Left cardiac atrium (tissue), 4 donors: ENCODE measurements at regions not wholly inside any gene's neighbourhood (a gene's known extent, or its start where the extent isn't known, plus 50 kb on each side); places are given as distances from the start of the nearest gene placed in this dataset.

ENCODE experiments used
- ATAC-seq, 2 donors: fragments of 200-7000 bp; cut with Tn5 transposase; one replicate each; pipeline ENCODE4 v1.9.1; 2020; ENCODE audit warnings: mild to moderate bottlenecking in 2 of 2, moderate library complexity in 2 of 2
- DNase-seq: peaks from one replicate; pipeline ENCODE4 v3.0.0-alpha.2; 2020
- intact Hi-C, 2 donors: fragments of 100-400 bp; cut with DNase I; formaldehyde crosslinking; loops; one replicate each; pipeline versions ENCODE4 v1.14.1 to v1.15.1; 2022 to 2023
- donor health status: DM: no; HTN: yes; CAD: no.
- donor health status: DM: no; HTN: yes; CAD: no; lungs with severe emphysema.
- donor health status: DM: yes; HTN: yes; CAD: no.
- donor health status: Dilated cardiomyopathy.

- intact Hi-C loops = no loop called here
- ATAC-seq = no peak
- DNase-seq = no peak
Observed at GRCh38 chr5:107169867-107170266, 500.9 kb downstream of the EFNA5 start.

GRCh38 chr5:107168848-107169752, 501.6 kb downstream of the EFNA5 start:
- DNase-seq (no peak), ATAC-seq (no peak)
- intact Hi-C loops = no loop called here

GRCh38 chr5:107168086-107168485, 502.7 kb downstream of the EFNA5 start:
- ATAC-seq = no peak
- DNase-seq = no peak
- intact Hi-C loops = no loop called here

DNA sequence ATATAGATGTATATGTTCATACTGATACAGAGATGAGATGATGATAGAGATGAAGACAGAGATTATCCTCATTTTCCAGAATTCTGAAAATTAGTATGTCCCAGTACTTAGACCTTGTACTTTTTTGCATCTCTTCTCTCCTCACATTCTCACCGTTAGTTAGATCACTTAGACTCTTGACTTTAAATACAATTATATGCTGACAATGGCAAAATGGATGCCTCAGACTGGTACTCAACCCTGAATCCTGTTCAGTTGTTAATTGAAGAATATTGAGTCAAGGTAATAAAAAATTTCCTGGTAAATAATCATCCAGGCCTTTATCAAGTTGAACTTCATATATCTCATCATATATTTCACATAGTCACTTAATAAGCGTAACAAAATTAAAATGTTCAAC, 505.4 kb downstream of the EFNA5 start:
- ATAC-seq = no peak
- no peak for DNase-seq
- intact Hi-C loops = no loop called here

DNA sequence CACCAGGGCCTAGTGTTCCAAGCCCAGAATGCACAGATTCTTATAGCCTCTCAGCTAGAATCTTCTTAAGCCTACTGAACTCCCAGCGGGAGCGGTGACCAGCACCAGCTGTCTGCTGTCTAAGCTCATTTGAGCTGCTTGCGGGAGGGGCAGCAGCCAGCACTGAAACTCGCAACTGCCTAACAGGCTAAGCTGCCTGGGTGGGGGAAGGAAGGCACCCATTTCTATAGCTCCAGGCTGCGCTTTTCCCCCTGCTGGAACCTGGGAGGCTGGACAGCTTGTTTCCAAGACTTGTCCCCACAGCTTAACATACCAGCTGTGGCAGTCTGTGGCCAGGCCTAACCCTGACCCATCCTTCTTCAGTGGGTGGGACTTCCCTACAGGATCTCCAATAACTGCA, 512.9 kb downstream of the EFNA5 start:
- intact Hi-C loops = no loop called here
- DNase-seq = no peak
- ATAC-seq = no peak

GRCh38 chr5:107155707-107156106, 515.0 kb downstream of the EFNA5 start:
- peak; percentile 15 for DNase-seq
- intact Hi-C loops = no loop called here
- ATAC-seq = no peak

GRCh38 chr5:107154593-107154992, 516.1 kb downstream of the EFNA5 start:
- intact Hi-C loops = no loop called here
- DNase-seq (no peak), ATAC-seq (no peak)

DNA sequence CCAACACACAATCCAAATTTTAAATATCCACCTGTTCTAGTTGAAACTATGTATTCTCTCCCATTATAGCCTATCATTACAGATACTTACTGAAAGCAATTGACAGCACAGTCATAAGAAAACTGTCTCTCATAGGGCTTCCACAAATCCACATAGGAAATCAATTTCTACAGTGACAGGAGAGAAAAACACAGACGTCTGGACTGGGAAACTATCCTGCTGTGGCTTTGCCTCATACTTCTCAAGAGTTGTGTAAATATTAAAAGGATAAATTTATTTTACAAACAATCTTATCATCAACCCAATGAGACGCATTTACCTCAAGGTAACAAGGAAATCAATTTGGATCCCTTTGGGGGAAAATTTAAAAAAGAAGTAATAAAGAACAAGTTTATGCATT, 517.5 kb downstream of the EFNA5 start:
- ATAC-seq (no peak), DNase-seq (no peak)
- intact Hi-C loops = no loop called here

DNA sequence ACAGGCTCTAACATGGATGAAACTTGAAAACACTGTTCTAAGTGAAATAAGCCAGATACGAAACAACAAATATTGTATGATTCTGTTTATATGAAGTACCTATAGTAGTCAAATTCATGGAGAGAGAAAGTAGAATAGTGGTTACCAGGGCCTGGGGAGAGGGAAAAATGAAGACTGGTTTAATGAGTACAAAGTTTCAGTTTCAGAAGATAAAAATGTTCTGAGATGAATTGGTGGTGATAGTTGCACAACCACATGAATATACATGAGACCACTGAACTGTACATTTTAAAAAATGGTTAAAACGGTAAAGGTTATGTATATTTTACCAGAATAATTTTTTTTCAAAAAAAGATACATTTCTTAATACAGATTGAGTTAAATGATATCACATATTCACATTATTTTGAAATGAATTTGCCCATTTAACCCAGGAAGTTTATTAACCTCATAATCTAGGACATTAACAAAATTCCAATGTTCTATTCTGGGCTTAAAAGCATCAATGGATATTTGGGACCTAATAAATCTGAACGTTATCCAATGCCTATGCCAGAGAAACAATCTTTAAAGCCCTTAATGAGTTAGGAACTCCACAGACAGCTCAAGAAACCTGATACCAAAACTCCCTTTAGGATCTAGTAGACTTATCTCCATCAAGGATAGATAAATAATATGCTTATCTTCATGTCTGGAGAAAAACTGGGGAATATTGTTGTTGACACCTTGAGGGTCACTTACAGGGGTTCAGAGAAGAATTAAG, 521.3 kb downstream of the EFNA5 start:
- ATAC-seq = no peak
- DNase-seq = no peak
- intact Hi-C loops = no loop called here

GRCh38 chr5:107147589-107147988, 523.1 kb downstream of the EFNA5 start:
- no peak for ATAC-seq
- intact Hi-C loops = no loop called here
- DNase-seq = no peak

DNA sequence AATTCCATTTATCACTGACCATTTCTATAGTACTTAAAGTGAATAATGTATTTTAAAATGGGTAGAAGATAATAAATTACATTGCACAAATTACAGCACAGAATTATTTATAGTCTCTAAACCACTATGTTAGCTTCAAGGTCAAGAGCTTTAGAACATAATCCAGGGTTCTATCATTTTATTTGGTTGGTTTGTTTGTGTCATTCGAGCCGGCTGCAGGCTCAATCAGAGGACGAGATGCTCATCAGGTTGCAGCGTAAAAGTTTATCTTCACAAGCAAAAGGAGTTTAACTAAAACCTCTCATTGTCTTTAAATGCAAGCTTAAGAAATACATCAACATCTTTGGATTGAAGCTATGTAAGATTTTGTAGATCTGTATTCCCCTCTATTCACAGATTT, 523.8 kb downstream of the EFNA5 start:
- ATAC-seq = no peak
- intact Hi-C loops = no loop called here
- no peak for DNase-seq

DNA sequence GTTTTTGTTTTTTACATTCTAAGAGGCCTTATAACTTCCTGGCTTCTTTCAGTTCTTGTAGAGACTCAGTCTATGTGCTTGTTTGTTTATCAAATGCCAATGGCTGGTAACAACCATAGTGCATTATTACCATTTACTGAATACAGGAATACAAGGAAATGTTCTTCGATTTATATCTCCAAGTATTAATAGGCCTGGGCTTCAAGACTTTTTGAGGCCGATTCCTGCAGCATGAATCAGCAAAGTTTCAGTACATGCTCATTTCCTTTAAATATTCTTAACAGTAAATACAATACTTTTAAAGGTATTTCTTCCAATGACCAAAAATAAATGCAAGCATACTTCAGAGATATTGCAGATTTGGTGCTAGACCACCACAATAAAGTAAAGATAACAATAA, 535.3 kb downstream of the EFNA5 start:
- no peak for ATAC-seq
- DNase-seq = no peak

DNA sequence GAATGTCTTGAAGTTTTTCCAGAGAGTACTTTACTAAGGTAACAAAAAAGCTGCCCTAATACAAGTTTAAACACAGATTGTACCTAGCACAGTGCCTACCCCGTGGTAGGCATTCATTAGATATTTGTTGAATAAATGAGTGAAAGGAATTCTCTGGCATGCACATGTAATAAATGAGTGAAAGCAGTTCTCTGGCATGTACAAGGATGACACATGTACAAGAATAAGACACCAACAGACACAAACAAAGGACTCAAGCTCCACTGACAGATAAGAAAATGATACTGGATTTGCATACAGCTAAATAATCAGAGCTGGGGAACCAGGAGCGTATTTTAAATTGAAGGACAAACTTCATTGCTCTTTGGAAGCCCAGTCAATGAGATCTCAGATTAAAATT, 535.8 kb downstream of the EFNA5 start:
- no peak for ATAC-seq
- intact Hi-C loops = no loop called here
- DNase-seq = no peak

More for the DNA sequence above, 535.3 kb downstream of the EFNA5 start:
- intact Hi-C loops = no loop called here

- peak in 1 of 2 donors; percentile 37 for ATAC-seq
- DNase-seq = no peak
- intact Hi-C loops = no loop called here
Observed at GRCh38 chr5:107129051-107129450, 541.7 kb downstream of the EFNA5 start.

GRCh38 chr5:107127878-107128277, 542.9 kb downstream of the EFNA5 start:
- ATAC-seq = peak in 1 of 2 donors; percentile 59
- DNase-seq = no peak
- intact Hi-C loops = no loop called here

DNA sequence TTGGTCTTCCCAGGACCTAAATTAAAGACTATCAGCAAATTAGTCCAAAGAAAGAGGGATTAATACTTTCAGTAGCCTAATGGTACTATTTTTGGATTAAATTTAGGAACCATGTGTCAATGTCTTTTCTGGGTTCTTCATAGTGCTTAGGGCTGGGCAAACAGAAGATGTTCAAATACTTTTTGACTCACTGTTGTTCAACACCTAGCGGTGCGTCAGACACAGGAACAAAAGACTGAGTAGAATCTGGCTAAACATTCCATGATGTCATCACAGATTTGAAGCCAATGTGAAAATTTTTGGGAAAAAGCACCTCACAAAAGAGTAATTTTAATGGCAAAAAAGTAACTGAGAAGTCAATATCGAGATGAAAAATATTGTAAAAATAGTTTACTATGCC, 544.4 kb downstream of the EFNA5 start:
- DNase-seq (no peak), ATAC-seq (no peak)
- intact Hi-C loops = no loop called here

GRCh38 chr5:107124376-107124775, 546.4 kb downstream of the EFNA5 start:
- intact Hi-C loops = no loop called here
- DNase-seq = no peak
- no peak for ATAC-seq

DNA sequence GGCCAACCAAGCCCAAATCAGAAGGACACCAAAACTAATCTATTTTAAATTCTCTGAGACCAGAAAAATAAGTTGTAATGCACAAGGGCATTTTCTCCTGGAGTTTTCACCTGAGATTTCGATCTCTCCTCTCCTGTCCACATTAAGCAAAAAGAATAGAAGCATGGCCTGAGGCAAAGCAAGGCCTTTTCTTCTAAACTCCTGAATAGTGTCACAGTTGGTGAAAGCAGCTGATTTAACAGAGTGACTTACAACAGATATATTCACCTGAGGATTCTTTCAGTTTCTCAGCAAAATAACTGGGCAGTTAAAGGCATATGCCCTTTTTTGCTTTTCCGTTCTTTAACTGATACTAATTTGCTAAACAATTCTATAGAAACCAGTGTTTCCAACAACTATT, 547.7 kb downstream of the EFNA5 start:
- intact Hi-C loops = no loop called here

DNA sequence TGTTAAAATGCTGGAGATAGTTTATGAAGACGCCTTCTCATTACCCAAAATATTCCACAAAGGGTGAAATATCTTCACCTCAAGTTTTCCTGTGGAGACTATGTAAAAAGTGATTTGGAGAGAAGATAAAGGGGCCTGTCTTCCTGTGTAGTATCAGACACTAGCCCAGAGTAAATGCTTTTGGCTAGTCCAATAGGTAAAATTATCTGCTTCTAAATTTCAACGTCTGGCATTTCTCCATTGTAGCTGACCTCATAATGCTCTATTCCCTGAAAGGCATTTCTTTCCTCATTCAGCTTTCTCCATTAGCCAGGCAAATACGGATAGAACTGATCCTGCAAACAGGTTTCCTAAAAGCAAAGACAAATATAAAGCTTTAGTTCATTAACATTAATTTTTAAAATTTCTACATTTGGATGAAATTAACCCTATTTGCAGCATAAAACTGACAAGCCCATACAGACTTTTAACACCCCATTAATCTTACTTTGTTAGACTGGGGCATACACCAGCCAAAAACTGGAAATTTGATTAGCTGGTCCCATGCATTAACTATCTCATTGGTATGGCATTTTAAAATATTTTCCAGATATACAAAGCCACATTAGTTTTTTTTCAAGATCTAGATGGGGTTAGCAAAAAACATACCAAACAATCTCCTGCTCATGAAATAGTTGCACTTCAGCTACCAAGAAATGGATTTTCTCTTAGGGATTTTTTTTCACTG, 548.8 kb downstream of the EFNA5 start:
- DNase-seq (no peak), ATAC-seq (peak in 1 of 2 donors; percentile 15)
- intact Hi-C loops = no loop called here

More for the DNA sequence above, 547.7 kb downstream of the EFNA5 start:
- ATAC-seq (no peak), DNase-seq (no peak)

DNA sequence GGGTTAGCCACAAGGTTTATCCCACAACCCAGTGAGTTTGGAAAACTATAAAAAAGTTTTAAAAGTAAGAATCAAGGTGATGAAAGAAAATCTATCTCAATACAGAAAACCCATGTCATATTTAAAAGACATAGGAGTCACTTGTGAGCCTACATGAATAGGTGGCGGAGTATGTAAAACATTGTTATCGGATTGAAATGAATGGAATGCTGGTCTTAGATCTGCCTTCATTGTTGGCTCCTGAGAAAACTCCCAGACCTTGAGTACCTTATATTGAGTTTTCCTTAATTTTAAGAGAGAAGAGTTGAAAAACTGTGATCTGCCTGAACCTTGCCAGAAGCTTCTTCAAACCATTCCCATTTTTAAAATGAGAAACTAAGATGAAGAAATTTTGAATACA, 551.1 kb downstream of the EFNA5 start:
- no peak for ATAC-seq
- intact Hi-C loops = no loop called here

More for the DNA sequence above, 551.1 kb downstream of the EFNA5 start:
- DNase-seq = no peak
